Astrocyte of the spinal cord (primary cell): ENCODE measurements at regions not wholly inside any gene's neighbourhood (a gene's known extent, or its start where the extent isn't known, plus 50 kb on each side); places are given as distances from the start of the nearest gene placed in this dataset.

Source experiments
- DNase-seq: peaks from one replicate; pipeline ENCODE4 v3.0.0; 2011; ENCODE audit warnings: low read depth, low spot score
- H3K4me3 ChIP-seq: 2 replicates; pipeline ENCODE4 v1.5.1; 2011; ENCODE audit warnings: low read depth, mild to moderate bottlenecking, low read length, moderate library complexity
- in situ Hi-C: cut with HindIII; loops from 2 replicates; pipeline ENCODE4 v1.10.0; 2017; ENCODE audit warnings: low sequenced_read_pairs
- TF ChIP-seq, protein P1 (sequence below): IDR thresholded peaks from 2 replicates; pipeline ENCODE4 v1.5.1; 2012; ENCODE audit warnings: low read depth, mild to moderate bottlenecking, low read length, inconsistent platforms

- TF ChIP-seq, protein P1, sequence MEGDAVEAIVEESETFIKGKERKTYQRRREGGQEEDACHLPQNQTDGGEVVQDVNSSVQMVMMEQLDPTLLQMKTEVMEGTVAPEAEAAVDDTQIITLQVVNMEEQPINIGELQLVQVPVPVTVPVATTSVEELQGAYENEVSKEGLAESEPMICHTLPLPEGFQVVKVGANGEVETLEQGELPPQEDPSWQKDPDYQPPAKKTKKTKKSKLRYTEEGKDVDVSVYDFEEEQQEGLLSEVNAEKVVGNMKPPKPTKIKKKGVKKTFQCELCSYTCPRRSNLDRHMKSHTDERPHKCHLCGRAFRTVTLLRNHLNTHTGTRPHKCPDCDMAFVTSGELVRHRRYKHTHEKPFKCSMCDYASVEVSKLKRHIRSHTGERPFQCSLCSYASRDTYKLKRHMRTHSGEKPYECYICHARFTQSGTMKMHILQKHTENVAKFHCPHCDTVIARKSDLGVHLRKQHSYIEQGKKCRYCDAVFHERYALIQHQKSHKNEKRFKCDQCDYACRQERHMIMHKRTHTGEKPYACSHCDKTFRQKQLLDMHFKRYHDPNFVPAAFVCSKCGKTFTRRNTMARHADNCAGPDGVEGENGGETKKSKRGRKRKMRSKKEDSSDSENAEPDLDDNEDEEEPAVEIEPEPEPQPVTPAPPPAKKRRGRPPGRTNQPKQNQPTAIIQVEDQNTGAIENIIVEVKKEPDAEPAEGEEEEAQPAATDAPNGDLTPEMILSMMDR = no peak
- H3K4me3 ChIP-seq = no peak overlapping the region
- DNase-seq = no peak
- in situ Hi-C loops = no loop called here
Measured at GRCh38 chr22:48853627-48854240, 973.9 kb downstream of the BRD1 start.

DNA sequence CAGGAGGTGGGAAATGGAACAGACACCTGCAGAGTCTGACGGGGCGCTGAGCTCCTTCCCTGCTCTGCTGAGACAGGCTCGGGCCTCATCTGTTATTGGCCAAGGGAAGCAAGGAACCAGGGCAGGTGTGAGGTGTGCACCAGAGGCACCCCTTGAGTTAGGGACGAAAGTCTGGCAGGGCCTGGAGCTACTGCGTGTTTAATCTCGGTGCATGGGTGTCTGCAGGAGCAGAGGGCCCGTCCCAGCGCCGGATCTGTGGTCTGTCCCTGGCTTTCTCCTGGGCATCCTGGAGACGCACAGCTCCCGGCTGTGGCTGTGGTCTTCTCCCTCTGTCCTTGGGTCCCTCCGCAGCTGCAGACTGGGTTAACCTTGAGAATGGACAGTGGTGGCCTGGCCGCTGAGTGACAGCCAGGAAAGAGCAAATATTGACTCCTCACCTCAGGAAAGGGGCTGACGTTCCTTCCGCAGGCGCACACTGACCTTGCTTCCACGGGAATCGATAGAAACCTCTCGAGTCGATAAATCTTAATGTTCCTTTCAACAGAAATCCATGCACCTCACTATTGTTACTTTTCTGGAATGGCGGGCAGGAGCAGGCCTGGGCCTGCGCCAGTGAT lies 975.6 kb downstream of the BRD1 start:
- DNase-seq = no peak
- in situ Hi-C loops = no loop called here
- TF ChIP-seq, protein P1 = no peak
- no peak overlapping the region for H3K4me3 ChIP-seq

DNA sequence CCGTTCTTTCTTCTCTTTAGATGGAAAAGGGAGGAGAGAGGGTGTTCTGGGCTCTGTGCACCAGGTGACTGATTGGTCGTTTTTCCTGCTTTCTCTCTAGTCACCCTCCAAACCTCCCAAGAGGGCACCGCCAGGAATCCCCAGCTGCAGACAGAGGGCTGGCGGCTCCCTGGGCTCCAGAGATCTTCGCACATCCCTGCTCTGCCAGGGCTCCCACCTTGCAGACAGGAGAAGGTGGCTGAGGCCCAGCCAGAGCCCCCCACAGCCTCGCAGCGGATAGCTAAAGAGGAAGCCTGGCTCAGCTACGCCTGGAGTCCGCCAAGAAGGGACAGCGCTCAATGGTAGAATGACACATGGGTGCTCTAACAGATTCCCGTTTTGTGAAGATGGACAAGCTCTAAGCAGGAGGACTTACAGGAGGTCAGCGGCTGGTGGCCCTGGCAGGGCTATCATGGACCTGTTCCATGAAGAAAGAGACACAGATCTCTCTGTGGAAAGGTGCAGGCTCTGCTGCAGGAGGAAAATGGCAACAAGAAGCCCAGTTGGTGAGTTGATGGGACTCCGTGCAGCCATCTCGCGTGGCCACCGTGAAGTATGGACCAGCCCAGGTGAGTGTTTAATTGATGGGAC lies 976.9 kb downstream of the BRD1 start:
- H3K4me3 ChIP-seq = no peak overlapping the region
- TF ChIP-seq, protein P1 = no peak
- in situ Hi-C loops = no loop called here
- no peak for DNase-seq

DNA sequence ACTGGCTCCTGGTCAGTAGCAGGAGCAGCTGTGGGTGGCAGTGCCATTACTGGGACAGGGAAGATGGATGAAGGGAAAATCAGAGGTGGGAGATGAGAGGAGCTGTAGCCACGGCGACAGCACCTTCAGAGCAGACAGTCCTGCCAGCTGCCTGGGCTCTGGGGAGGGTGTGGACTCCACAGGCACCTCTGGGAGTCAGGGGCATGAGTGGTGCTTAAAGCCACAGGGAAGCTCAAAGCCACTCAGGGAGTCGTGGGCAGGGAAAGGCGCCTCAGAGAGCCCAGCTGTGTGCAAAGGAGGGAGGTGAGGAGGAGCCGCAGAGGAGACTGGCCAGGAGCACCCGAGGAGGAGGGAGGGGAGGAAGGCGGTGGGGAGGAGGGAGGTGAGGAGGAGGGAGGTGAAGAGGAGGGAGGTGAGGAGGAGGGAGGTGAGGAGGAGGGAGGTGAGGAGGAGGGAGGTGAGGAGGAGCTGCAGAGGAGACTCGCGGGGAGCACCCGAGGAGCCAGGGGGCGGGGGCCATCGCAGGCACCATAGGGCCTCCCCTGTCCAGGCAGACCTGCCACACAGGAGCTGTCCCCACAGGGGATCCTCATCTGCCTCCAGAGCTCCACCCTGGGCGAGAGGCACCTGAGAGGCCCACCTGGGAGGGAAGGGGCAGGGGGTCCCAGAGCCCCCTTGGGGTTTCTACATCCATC lies 977.6 kb downstream of the BRD1 start:
- TF ChIP-seq, protein P1 = no peak
- in situ Hi-C loops = no loop called here
- DNase-seq = no peak
- no peak overlapping the region for H3K4me3 ChIP-seq

DNA sequence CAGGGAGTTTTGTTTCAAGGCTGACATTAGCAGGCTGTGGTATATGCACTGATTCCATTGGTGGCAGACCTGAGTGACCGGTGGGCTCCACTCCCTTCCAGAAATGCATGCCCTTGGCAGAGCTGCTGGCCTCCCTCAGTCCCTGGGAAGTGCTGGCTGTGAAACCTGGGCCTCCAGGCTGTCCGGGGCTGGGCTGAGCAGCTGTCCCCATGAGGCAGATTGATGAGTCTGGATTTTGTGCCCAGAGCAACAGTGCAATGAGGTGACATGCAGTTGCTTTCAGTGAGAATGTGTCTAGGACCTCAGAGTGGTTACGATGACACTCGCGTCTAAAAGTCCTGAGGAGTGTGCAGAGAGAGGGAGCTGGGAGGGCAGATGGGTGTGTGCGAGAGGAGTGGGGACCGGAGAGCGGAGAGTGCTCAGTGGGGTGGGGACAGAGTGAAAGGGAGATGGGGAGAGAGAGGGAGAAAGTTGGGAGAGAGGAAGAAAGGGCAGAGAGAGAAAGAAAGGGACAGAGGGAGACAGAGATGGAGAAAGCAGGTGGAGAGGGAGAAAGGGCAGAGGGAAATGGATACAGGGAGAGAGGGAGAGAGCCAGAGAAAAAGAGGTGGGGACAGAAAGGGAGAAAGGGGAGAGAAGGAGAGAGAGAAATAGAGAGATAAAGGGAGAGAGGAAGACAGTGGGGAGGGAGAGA lies 978.3 kb downstream of the BRD1 start:
- TF ChIP-seq, protein P1 = no peak
- no peak for DNase-seq
- in situ Hi-C loops = no loop called here
- no peak overlapping the region for H3K4me3 ChIP-seq

DNA sequence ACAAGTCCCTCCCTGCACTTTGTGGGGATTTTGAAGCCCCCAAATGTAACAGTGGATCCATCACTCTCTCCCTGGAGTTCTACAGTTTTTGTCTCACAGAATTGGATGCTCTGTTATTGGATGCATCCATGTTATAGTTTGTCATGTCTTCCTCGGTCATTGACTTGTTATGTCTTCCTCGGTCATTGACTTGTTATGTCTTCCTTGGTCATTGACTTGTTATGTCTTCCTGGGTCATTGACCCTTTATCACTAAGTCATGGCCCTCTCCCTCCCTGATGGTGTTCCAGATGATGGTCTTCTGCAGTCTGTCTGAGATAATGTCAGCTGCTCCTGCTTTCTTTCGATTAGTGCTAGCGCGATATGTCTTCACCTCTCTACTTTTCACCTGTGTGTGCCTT lies 981.5 kb downstream of the BRD1 start:
- in situ Hi-C loops = no loop called here
- TF ChIP-seq, protein P1 = no peak
- DNase-seq = no peak
- no peak overlapping the region for H3K4me3 ChIP-seq
